Immature natural killer cell (primary cell): ENCODE measurements at regions not wholly inside any gene's neighbourhood (a gene's known extent, or its start where the extent isn't known, plus 50 kb on each side); places are given as distances from the start of the nearest gene placed in this dataset.

ENCODE experiments used
- DNase-seq, 3 donors: peaks; one replicate each; pipeline ENCODE4 v3.0.0; 2022; ENCODE audit warnings: mixed read lengths in 1 of 3
- H3K27ac Mint-ChIP-seq, 6 donors: one replicate each; pipeline ENCODE4 v1.8.0; 2020; ENCODE audit warnings: mixed read lengths in 6 of 6, mild to moderate bottlenecking in 5 of 6, inconsistent platforms in 4 of 6, moderate library complexity in 3 of 6
- H3K27me3 Mint-ChIP-seq, 3 donors: one replicate each; pipeline ENCODE4 v1.8.0; 2020 to 2021; ENCODE audit warnings: low read depth in 3 of 3, mild to moderate bottlenecking in 3 of 3, mixed read lengths in 3 of 3, moderate library complexity in 3 of 3, inconsistent platforms in 1 of 3
- H3K36me3 Mint-ChIP-seq, 3 donors: one replicate each; pipeline ENCODE4 v1.8.0; 2020; ENCODE audit warnings: mixed read lengths in 3 of 3, inconsistent platforms in 2 of 3, mild to moderate bottlenecking in 2 of 3
- H3K4me1 Mint-ChIP-seq, 2 donors: one replicate each; pipeline ENCODE4 v1.8.0; 2020; ENCODE audit warnings: inconsistent platforms in 2 of 2, mild to moderate bottlenecking in 2 of 2, mixed read lengths in 2 of 2, moderate library complexity in 1 of 2
- H3K4me3 Mint-ChIP-seq, 5 donors: one replicate each; pipeline ENCODE4 v1.8.0; 2020; ENCODE audit warnings: mild to moderate bottlenecking in 5 of 5, mixed read lengths in 5 of 5, inconsistent platforms in 3 of 5, moderate library complexity in 3 of 5
- H3K9me3 Mint-ChIP-seq, 6 donors: one replicate each; pipeline ENCODE4 v1.8.0; 2020; ENCODE audit warnings: mild to moderate bottlenecking in 6 of 6, mixed read lengths in 6 of 6, inconsistent platforms in 4 of 6, moderate library complexity in 3 of 6

DNA sequence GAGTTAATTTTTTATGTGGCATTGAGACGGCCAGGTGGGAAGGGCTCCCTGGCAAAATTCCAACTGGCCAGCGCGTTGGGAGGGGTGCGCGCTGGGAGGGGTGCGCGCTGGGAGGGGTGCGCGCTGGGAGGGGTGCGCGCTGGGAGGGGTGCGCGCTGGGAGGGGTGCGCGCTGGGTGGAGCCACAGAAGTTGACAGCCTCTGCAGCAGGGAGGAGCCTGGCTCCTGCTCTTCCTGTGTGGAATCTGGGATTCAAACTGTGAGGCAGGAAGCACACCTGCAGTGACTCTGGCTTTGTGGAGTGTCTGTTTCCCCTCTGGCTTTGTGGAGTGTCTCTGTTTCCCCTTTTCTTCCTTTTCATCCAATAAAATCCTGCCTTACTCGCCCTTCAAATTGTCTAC is 147.9 kb upstream of the CBLN2 start:
- no peak overlapping the region for H3K4me3 Mint-ChIP-seq
- no peaks in the 10 kb centered on the region for H3K4me1 Mint-ChIP-seq
- peaks cover 3 to 24% (median 8%) of the 10 kb centered on the region in 6 donors for H3K9me3 Mint-ChIP-seq
- no peaks in the 10 kb centered on the region for H3K27me3 Mint-ChIP-seq
- DNase-seq, result no peak
- H3K36me3 Mint-ChIP-seq, result no peaks in the 10 kb centered on the region
- H3K27ac Mint-ChIP-seq, result no peak overlapping the region

DNA sequence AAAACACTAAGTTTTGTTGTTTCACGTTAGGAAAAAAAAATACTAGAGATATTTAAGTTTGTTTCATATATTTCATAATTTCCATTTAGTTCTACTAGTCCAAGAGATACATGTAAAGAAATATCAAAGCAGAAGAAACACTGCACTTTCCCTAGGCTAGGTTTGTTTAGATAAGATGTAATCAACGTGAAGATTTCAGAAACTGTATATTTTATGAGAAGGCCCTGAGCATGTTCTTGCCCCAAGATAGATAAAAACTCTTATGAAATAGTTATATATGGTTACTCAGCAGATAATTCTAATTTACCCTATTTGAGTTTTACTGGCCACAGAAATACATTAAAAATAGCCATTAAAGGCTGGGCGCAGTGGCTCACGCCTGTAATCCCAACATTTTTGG is 143.6 kb upstream of the CBLN2 start:
- Mint-ChIP-seq H3K4me3 (no peak overlapping the region), H3K27me3 (no peaks in the 10 kb centered on the region), H3K9me3 (peaks cover 0 to 24% (median 2%) of the 10 kb centered on the region in 6 donors)

GRCh38 chr18:72675394-72675793 is 131.3 kb upstream of the CBLN2 start:
- H3K4me1 Mint-ChIP-seq, result no peaks in the 10 kb centered on the region

More for the DNA sequence above, 143.6 kb upstream of the CBLN2 start:
- no peaks in the 10 kb centered on the region for H3K4me1 Mint-ChIP-seq
- no peak for DNase-seq
- no peak overlapping the region for H3K27ac Mint-ChIP-seq
- no peaks in the 10 kb centered on the region for H3K36me3 Mint-ChIP-seq

GRCh38 chr18:72674710-72675109 is 130.6 kb upstream of the CBLN2 start:
- Mint-ChIP-seq H3K9me3 (peaks cover 0 to 9% (median 4%) of the 10 kb centered on the region in 6 donors), H3K27ac (no peak overlapping the region), H3K36me3 (no peaks in the 10 kb centered on the region), H3K27me3 (peaks cover 0 to 2% (median 0%) of the 10 kb centered on the region in 3 donors), H3K4me3 (no peak overlapping the region), H3K4me1 (no peaks in the 10 kb centered on the region)
- no peak for DNase-seq

More at GRCh38 chr18:72675394-72675793, 131.3 kb upstream of the CBLN2 start:
- DNase-seq, result no peak
- Mint-ChIP-seq H3K9me3 (peaks cover 0 to 11% (median 4%) of the 10 kb centered on the region in 6 donors), H3K36me3 (no peaks in the 10 kb centered on the region), H3K4me3 (no peak overlapping the region), H3K27ac (no peak overlapping the region), H3K27me3 (peaks cover 0 to 2% (median 0%) of the 10 kb centered on the region in 3 donors)

DNA sequence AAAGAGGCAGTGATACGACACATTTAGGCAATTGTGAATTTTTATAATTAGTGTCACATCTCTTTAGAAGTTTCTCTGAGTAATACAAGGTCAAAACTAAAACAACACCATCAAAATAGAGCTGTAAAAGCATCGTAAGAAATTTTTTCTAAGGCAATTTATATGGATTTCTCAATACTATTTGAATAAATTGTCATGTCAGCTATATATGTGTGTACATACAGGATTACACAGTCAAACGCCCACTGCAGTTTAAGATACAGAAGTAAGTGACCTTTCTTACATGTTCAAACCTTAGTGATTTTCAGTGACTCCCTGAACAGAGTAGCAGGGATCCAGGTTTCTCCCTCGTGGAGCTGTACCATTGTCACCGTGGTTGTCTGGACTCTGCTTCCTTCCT is 129.1 kb upstream of the CBLN2 start:
- Mint-ChIP-seq H3K4me1 (no peaks in the 10 kb centered on the region), H3K27me3 (peaks cover 0 to 2% (median 0%) of the 10 kb centered on the region in 3 donors), H3K9me3 (peaks cover 0 to 14% (median 3%) of the 10 kb centered on the region in 6 donors), H3K27ac (no peak overlapping the region), H3K36me3 (no peaks in the 10 kb centered on the region), H3K4me3 (no peak overlapping the region)
- DNase-seq, result no peak

- H3K36me3 Mint-ChIP-seq, result no peaks in the 10 kb centered on the region
- H3K27ac Mint-ChIP-seq, result no peak overlapping the region
- H3K4me3 Mint-ChIP-seq, result no peak overlapping the region
- no peak for DNase-seq
- no peaks in the 10 kb centered on the region for H3K4me1 Mint-ChIP-seq
- H3K27me3 Mint-ChIP-seq, result peaks cover 0 to 2% (median 0%) of the 10 kb centered on the region in 3 donors
- peaks cover 1 to 15% (median 3%) of the 10 kb centered on the region in 6 donors for H3K9me3 Mint-ChIP-seq
These were observed 128.4 kb upstream of the CBLN2 start for GRCh38 chr18:72672364-72673184.

- H3K9me3 Mint-ChIP-seq, result peaks cover 2 to 42% (median 4%) of the 10 kb centered on the region in 6 donors
- no peak for DNase-seq
- H3K27me3 Mint-ChIP-seq, result no peaks in the 10 kb centered on the region
- H3K4me3 Mint-ChIP-seq, result no peak overlapping the region
- H3K4me1 Mint-ChIP-seq, result no peaks in the 10 kb centered on the region
- H3K36me3 Mint-ChIP-seq, result no peaks in the 10 kb centered on the region
- no peak overlapping the region for H3K27ac Mint-ChIP-seq
These were observed 123.8 kb upstream of the CBLN2 start for GRCh38 chr18:72667932-72668331.

GRCh38 chr18:72652990-72653593 is 109.0 kb upstream of the CBLN2 start:
- H3K4me1 Mint-ChIP-seq, result no peaks in the 10 kb centered on the region
- no peaks in the 10 kb centered on the region for H3K27me3 Mint-ChIP-seq
- no peak overlapping the region for H3K4me3 Mint-ChIP-seq
- peaks cover 3 to 33% (median 7%) of the 10 kb centered on the region in 6 donors for H3K9me3 Mint-ChIP-seq
- H3K27ac Mint-ChIP-seq, result no peak overlapping the region
- H3K36me3 Mint-ChIP-seq, result no peaks in the 10 kb centered on the region
- DNase-seq, result no peak

DNA sequence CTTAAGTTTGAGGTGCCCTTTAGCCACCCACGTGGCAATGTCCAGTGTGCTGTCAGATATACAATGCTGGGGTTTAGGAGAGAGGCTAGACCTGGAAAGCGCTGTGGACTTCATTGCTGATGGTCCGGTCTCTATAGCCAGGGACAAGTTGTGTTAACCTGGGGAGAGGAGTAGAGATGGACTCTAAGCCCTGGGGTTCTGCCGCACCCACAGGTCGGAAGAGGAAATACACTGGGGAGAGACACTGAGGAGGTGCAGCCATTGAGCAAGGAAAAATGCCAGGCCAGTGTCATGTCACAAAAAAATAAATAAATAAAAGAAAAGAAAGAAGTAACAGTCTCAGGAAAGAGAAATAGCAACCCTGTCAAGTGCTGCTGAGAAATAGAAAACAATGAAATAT is 106.9 kb upstream of the CBLN2 start:
- H3K9me3 Mint-ChIP-seq, result peaks cover 0 to 32% (median 4%) of the 10 kb centered on the region in 6 donors
- no peak overlapping the region for H3K27ac Mint-ChIP-seq
- no peaks in the 10 kb centered on the region for H3K36me3 Mint-ChIP-seq

DNA sequence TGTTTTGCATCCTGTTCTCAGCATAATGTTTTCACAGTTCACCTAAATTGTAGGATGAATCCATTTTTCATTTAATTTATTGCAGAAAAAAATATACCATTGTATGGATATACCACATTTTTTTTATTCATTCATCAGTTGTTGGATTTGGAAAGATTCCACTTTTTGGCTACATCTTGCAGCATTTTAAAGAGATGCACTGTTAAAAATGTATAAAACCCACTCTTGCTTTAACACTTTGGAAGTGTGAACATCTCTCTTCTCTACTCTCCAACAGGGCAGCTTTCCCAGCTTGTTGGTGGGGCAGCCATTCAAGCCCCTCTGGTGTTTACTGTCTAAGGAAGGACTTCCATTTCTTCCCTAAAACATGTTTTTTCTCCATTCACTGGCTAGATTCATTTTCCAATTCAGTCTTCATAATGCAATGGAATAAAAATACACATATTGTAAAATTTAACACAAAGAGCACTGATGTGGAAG is 104.4 kb upstream of the CBLN2 start:
- H3K27ac Mint-ChIP-seq, result no peak overlapping the region
- H3K4me3 Mint-ChIP-seq, result no peak overlapping the region
- DNase-seq, result no peak
- peaks cover 0 to 2% (median 1%) of the 10 kb centered on the region in 3 donors for H3K27me3 Mint-ChIP-seq
- no peaks in the 10 kb centered on the region for H3K36me3 Mint-ChIP-seq
- H3K9me3 Mint-ChIP-seq, result peaks cover 5 to 41% (median 11%) of the 10 kb centered on the region in 6 donors
- no peaks in the 10 kb centered on the region for H3K4me1 Mint-ChIP-seq

More for the DNA sequence above, 106.9 kb upstream of the CBLN2 start:
- H3K4me1 Mint-ChIP-seq, result no peaks in the 10 kb centered on the region
- no peaks in the 10 kb centered on the region for H3K27me3 Mint-ChIP-seq
- no peak overlapping the region for H3K4me3 Mint-ChIP-seq
- no peak for DNase-seq

DNA sequence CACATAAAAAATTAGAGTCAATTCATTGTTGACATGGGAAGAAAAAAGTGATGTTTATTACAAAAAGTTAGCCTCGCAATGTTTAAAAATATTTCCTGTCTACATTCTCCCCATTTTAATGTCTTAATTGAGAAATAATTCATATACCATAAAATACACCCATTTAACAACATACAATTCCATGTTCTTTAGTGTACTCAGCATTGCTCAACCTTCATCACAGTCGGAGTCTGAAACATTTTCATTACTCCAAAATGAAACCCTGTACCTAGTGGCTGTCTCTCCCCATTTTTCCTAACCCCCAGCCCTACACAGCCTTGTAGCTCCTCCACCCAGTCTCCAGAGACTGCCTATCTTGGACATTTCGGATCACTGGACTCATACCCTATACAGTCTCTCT is 103.9 kb upstream of the CBLN2 start:
- Mint-ChIP-seq H3K36me3 (no peaks in the 10 kb centered on the region), H3K27ac (no peak overlapping the region), H3K4me1 (no peaks in the 10 kb centered on the region), H3K4me3 (no peak overlapping the region), H3K9me3 (peaks cover 5 to 41% (median 11%) of the 10 kb centered on the region in 6 donors), H3K27me3 (peaks cover 0 to 2% (median 1%) of the 10 kb centered on the region in 3 donors)
- no peak for DNase-seq

DNA sequence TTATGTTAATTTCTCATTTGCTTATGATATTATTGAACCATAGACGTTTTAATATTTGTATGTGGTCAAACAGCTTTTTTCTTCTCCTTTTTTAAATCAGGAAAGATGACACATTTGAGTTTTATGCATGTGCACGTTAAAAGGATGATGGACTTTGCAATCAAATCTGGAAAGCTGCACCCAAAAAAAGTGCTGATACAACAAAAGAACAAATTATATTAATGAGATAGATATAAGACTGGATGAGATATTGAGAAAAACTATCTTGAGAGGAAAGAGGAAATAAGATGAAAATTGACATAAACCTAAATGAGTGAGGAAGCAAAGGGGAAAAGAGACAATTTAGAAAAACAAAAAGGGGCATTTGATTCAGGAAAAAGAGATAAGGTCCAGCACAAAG is 96.4 kb upstream of the CBLN2 start:
- Mint-ChIP-seq H3K36me3 (no peaks in the 10 kb centered on the region), H3K4me3 (no peak overlapping the region), H3K27ac (no peak overlapping the region), H3K4me1 (no peaks in the 10 kb centered on the region), H3K9me3 (peaks cover 9 to 64% (median 17%) of the 10 kb centered on the region in 6 donors), H3K27me3 (peaks cover 0 to 5% (median 0%) of the 10 kb centered on the region in 3 donors)
- DNase-seq, result no peak

DNA sequence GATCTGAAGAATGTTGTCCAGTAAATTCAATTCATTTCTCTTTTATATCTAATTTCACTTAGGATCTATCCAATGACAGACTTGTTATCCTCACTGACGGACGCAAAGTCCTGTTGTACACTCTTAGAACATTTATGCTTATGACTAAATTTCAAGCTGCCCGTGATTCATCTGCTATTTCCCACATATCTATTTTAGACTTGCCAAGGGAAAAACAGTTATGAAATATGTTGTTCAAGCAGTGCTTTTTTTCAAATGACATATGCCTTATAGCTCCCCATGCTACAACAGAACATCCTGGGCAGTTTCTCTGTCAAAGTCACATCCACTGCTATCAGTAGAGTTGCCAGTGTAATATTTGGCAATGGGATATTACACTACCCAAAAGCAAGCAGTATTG is 94.2 kb upstream of the CBLN2 start:
- Mint-ChIP-seq H3K27me3 (peaks cover 0 to 3% (median 0%) of the 10 kb centered on the region in 3 donors), H3K9me3 (peaks cover 2 to 45% (median 11%) of the 10 kb centered on the region in 6 donors), H3K36me3 (no peaks in the 10 kb centered on the region), H3K4me3 (no peak overlapping the region), H3K27ac (no peak overlapping the region), H3K4me1 (no peaks in the 10 kb centered on the region)
- no peak for DNase-seq

DNA sequence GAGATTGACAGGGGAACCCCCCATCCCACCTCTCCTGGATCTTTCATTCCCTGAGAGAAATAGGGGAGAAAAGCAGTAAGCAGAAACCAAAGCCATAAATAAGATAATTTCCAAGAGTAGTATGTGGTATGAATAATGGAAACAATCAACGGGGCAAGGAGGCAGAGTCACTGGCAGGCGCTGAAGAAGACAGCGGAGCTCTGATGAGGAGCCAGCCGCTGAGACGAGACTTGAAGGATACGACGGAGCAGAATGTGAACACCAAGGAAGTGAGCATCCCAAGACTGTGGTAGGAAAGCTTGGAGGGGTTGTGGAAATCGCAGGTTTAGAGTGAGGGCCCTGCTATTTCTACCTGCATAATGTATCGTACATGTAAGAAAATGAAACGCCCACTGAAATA is 93.6 kb upstream of the CBLN2 start:
- no peak for DNase-seq
- Mint-ChIP-seq H3K27me3 (peaks cover 0 to 3% (median 0%) of the 10 kb centered on the region in 3 donors), H3K4me1 (no peaks in the 10 kb centered on the region), H3K36me3 (no peaks in the 10 kb centered on the region), H3K27ac (no peak overlapping the region), H3K4me3 (no peak overlapping the region), H3K9me3 (peaks cover 2 to 45% (median 11%) of the 10 kb centered on the region in 6 donors)
